KMS-11 (cell line): ENCODE measurements at regions not wholly inside any gene's neighbourhood (a gene's known extent, or its start where the extent isn't known, plus 50 kb on each side); places are given as distances from the start of the nearest gene placed in this dataset.

ENCODE experiments used
- H2AFZ ChIP-seq: fragments of 200-600 bp; sonication (generic); 2 replicates; pipeline ENCODE4 v1.6.1; 2016; ENCODE audit warnings: antibody characterized with exemption, mixed run types, low read depth
- H3K27ac ChIP-seq: fragments of 200-600 bp; sonication (generic); 2 replicates; pipeline ENCODE4 v1.6.1; 2016; ENCODE audit warnings: mild to moderate bottlenecking, mixed run types
- H3K27me3 ChIP-seq: fragments of 200-600 bp; sonication (generic); 2 replicates; pipeline ENCODE4 v1.6.1; 2017; ENCODE audit warnings: mild to moderate bottlenecking, low read depth, mixed run types, moderate library complexity; ENCODE audit not compliant: insufficient read depth
- H3K36me3 ChIP-seq: fragments of 200-600 bp; sonication (generic); 2 replicates; pipeline ENCODE4 v1.6.1; 2017; ENCODE audit warnings: mild to moderate bottlenecking, mixed run types; ENCODE audit not compliant: insufficient read depth
- H3K4me1 ChIP-seq: fragments of 200-600 bp; sonication (generic); 2 replicates; pipeline ENCODE4 v1.6.1; 2016; ENCODE audit warnings: mild to moderate bottlenecking, low read depth, mixed run types; ENCODE audit not compliant: poor library complexity, severe bottlenecking
- H3K4me2 ChIP-seq: fragments of 200-600 bp; sonication (generic); 2 replicates; pipeline ENCODE4 v1.7.0; 2016; ENCODE audit warnings: mild to moderate bottlenecking, mixed run types
- H3K4me3 ChIP-seq: fragments of 200-600 bp; sonication (generic); IDR thresholded peaks from 2 replicates; pipeline ENCODE4 v1.6.1; 2017; ENCODE audit warnings: low read depth, low read length, mixed read lengths; ENCODE audit not compliant: insufficient read depth
- H3K79me2 ChIP-seq: fragments of 200-600 bp; sonication (generic); 2 replicates; pipeline ENCODE4 v1.6.1; 2016; ENCODE audit warnings: low read depth, mixed run types; ENCODE audit not compliant: insufficient read depth
- H3K9ac ChIP-seq: fragments of 200-600 bp; sonication (generic); 2 replicates; pipeline ENCODE4 v1.6.1; 2016; ENCODE audit warnings: mild to moderate bottlenecking, mixed run types
- H4K20me1 ChIP-seq: fragments of 200-600 bp; sonication (generic); 2 replicates; pipeline ENCODE4 v1.6.1; 2016; ENCODE audit warnings: mild to moderate bottlenecking, mixed run types; ENCODE audit not compliant: insufficient read depth
- CTCF ChIP-seq: fragments of 200-600 bp; sonication (generic); conservative IDR thresholded peaks from 2 replicates; pipeline ENCODE4 v1.6.1; 2017; ENCODE audit warnings: low read depth, mild to moderate bottlenecking, antibody characterized with exemption, low read length, moderate library complexity, mixed read lengths

GRCh38 chr21:34311561-34312330, 52.1 kb upstream of the KCNE2 start:
- H3K4me3 ChIP-seq, result no peak overlapping the region
- H3K36me3 ChIP-seq, result no peaks in the 10 kb centered on the region
- no peak overlapping the region for H3K4me2 ChIP-seq
- no peaks in the 10 kb centered on the region for H4K20me1 ChIP-seq
- no peak overlapping the region for H3K9ac ChIP-seq
- H2AFZ ChIP-seq, result no peak overlapping the region
- no peaks in the 10 kb centered on the region for H3K4me1 ChIP-seq
- no peaks in the 10 kb centered on the region for H3K79me2 ChIP-seq
- no peak overlapping the region for H3K27ac ChIP-seq
- no peak for TF ChIP-seq CTCF
- no peaks in the 10 kb centered on the region for H3K27me3 ChIP-seq

GRCh38 chr21:34313116-34313515, 50.7 kb upstream of the KCNE2 start:
- Histone ChIP-seq H3K36me3 (no peaks in the 10 kb centered on the region), H3K4me3 (no peak overlapping the region), H2AFZ (no peak overlapping the region), H3K4me2 (no peak overlapping the region), H3K79me2 (no peaks in the 10 kb centered on the region), H3K4me1 (no peaks in the 10 kb centered on the region), H4K20me1 (no peaks in the 10 kb centered on the region), H3K9ac (no peak overlapping the region), H3K27me3 (no peaks in the 10 kb centered on the region), H3K27ac (no peak overlapping the region)
- TF ChIP-seq CTCF, result no peak
